HCT116 (cell line): ENCODE measurements at regions not wholly inside any gene's neighbourhood (a gene's known extent, or its start where the extent isn't known, plus 50 kb on each side); places are given as distances from the start of the nearest gene placed in this dataset.
A peak's percentile ranks its signal among the peaks of the same experiment; 100 is the strongest.

Source experiments
- ATAC-seq: fragments of 200-7000 bp; cut with Tn5 transposase; 2 replicates; pipeline ENCODE4 v1.9.1; 2020; ENCODE audit warnings: mild to moderate bottlenecking, moderate library complexity
- BruUV-seq: library from RNA; stranded (reverse); fragments of 400-500 nt; replicated peaks from 2 replicates; lab custom pipeline; 2021; lab: Mats Ljungman, UMichigan
- CTCF ChIA-PET: fragments of 300-600 bp; sonication (Branson Sonifier 250); formaldehyde crosslinking; loops from one replicate; lab custom pipeline; 2021; ENCODE audit warnings: antibody characterized with exemption; lab: Charles Lee
- POLR2A ChIA-PET: fragments of 300-600, 350-600 bp; sonication (Branson Sonifier 250); formaldehyde crosslinking; loops from one replicate; lab custom pipeline; 2021; ENCODE audit warnings: antibody characterized with exemption; lab: Charles Lee
- RAD21 ChIA-PET, 2 experiments: fragments of 300-600 bp; sonication (Branson Sonifier 250); formaldehyde crosslinking; loops; one replicate each; lab custom pipeline; 2023; ENCODE audit warnings: low total read pairs in 2 of 2; ENCODE audit not compliant: uncharacterized antibody in 2 of 2, unreplicated experiment in 2 of 2, low non-redundant PET in 1 of 2; lab: Charles Lee
- DNase-seq: peaks from one replicate; pipeline ENCODE4 v3.0.0-alpha.2; 2010; ENCODE audit warnings: low read depth, low spot score
- H2AFZ ChIP-seq: fragments of 200-600 bp; shearing (Covaris generic), sonication (generic); 2 replicates; pipeline ENCODE4 v1.6.1; 2017; ENCODE audit warnings: low read depth, mixed run types, mixed read lengths, antibody characterized with exemption, low read length; ENCODE audit not compliant: poor library complexity, severe bottlenecking
- H3K27ac ChIP-seq: 2 replicates; pipeline ENCODE4 v1.5.1; 2012; ENCODE audit warnings: low read depth, low read length
- H3K27me3 ChIP-seq: fragments of 200-600 bp; sonication (generic); 2 replicates; pipeline ENCODE4 v1.6.1; 2016; ENCODE audit warnings: mixed run types, low read length, mixed read lengths; ENCODE audit not compliant: insufficient read depth
- H3K36me3 ChIP-seq, 2 experiments: fragments of 200-500 bp in 1 of 2; fragments of 200-600 bp in 1 of 2; sonication (Bioruptor generic) in 1 of 2; sonication (generic) in 1 of 2; 2 replicates each; pipeline versions ENCODE4 v1.5.1 to v1.6.1; 2014 to 2016; ENCODE audit warnings: low read length in 2 of 2, inconsistent platforms in 1 of 2, mixed read lengths in 1 of 2, mixed run types in 1 of 2; ENCODE audit not compliant: insufficient read depth in 2 of 2, control insufficient read depth in 1 of 2
- H3K4me1 ChIP-seq, 2 experiments: fragments of 200-600 bp in 1 of 2; sonication (generic) in 1 of 2; 2 replicates each; pipeline versions ENCODE4 v1.5.1 to v1.6.1; 2012 to 2017; ENCODE audit warnings: low read length in 2 of 2, inconsistent platforms in 1 of 2, mild to moderate bottlenecking in 1 of 2, mixed read lengths in 1 of 2, mixed run types in 1 of 2, moderate library complexity in 1 of 2; ENCODE audit not compliant: insufficient read depth in 2 of 2, control insufficient read depth in 1 of 2
- H3K4me2 ChIP-seq: fragments of 200-600 bp; sonication (generic); 2 replicates; pipeline ENCODE4 v1.6.1; 2017; ENCODE audit warnings: mixed run types, low read length, mixed read lengths
- H3K4me3 ChIP-seq, 2 experiments: fragments of 200-600 bp in 1 of 2; sonication (generic) in 1 of 2; replicated peaks in 1 of 2; 2 replicates each; pipeline ENCODE4 v1.5.1; 2011 to 2016; ENCODE audit warnings: low read length in 2 of 2, control low read depth in 1 of 2, low read depth in 1 of 2, mild to moderate bottlenecking in 1 of 2, mixed read lengths in 1 of 2, mixed run types in 1 of 2
- H3K79me2 ChIP-seq: fragments of 200-600 bp; sonication (generic); 2 replicates; pipeline ENCODE4 v1.6.1; 2017; ENCODE audit warnings: mild to moderate bottlenecking, mixed run types, low read length, moderate library complexity, mixed read lengths; ENCODE audit not compliant: insufficient read depth
- H3K9ac ChIP-seq: fragments of 200-600 bp; sonication (generic); 2 replicates; pipeline ENCODE4 v1.6.1; 2016; ENCODE audit warnings: low read length, mixed read lengths
- H3K9me2 ChIP-seq: fragments of 200-600 bp; sonication (generic), shearing (Covaris generic); 2 replicates; pipeline ENCODE4 v1.6.1; 2017; ENCODE audit warnings: mixed run types, mild to moderate bottlenecking, moderate library complexity; ENCODE audit not compliant: insufficient read depth
- H3K9me3 ChIP-seq, 2 experiments: fragments of 200-500 bp in 1 of 2; fragments of 200-600 bp in 1 of 2; sonication (Bioruptor generic) in 1 of 2; sonication (generic) in 1 of 2; 2 replicates each; pipeline ENCODE4 v1.6.1; 2014 to 2017; ENCODE audit warnings: low read length in 2 of 2, mixed read lengths in 2 of 2, inconsistent platforms in 1 of 2, low read depth in 1 of 2, mild to moderate bottlenecking in 1 of 2, mixed run types in 1 of 2, moderate library complexity in 1 of 2; ENCODE audit not compliant: control insufficient read depth in 1 of 2, insufficient read depth in 1 of 2
- H4K20me1 ChIP-seq: fragments of 200-600 bp; sonication (generic), shearing (Covaris generic); 2 replicates; pipeline ENCODE4 v1.6.1; 2017; ENCODE audit warnings: mixed run types, mild to moderate bottlenecking, moderate library complexity; ENCODE audit not compliant: insufficient read depth
- ATF3 ChIP-seq: IDR thresholded peaks from 2 replicates; pipeline ENCODE4 v1.6.1; 2012
- CBX3 ChIP-seq: IDR thresholded peaks from 2 replicates; pipeline ENCODE4 v1.6.1; 2012; ENCODE audit warnings: low read depth
- EGR1 ChIP-seq: IDR thresholded peaks from 2 replicates; pipeline ENCODE4 v1.6.1; 2012; ENCODE audit warnings: low read depth
- ELF1 ChIP-seq: IDR thresholded peaks from 2 replicates; pipeline ENCODE4 v1.6.1; 2012; ENCODE audit warnings: low read depth, borderline replicate concordance
- EZH2 ChIP-seq: fragments of 200-600 bp; sonication (generic); IDR thresholded peaks from 2 replicates; pipeline ENCODE4 v1.6.1; 2017; ENCODE audit warnings: antibody characterized with exemption, mixed run types
- FOSL1 ChIP-seq: IDR thresholded peaks from 2 replicates; pipeline ENCODE4 v1.6.1; 2012; ENCODE audit warnings: low read depth
- MAX ChIP-seq: IDR thresholded peaks from 2 replicates; pipeline ENCODE4 v1.6.1; 2012
- POLR2A ChIP-seq: IDR thresholded peaks from 2 replicates; pipeline ENCODE4 v1.7.0; 2011; ENCODE audit warnings: borderline replicate concordance; ENCODE audit not compliant: insufficient read depth, insufficient read length; ENCODE audit errors: extremely low read depth
- SIN3A ChIP-seq: IDR thresholded peaks from 2 replicates; pipeline ENCODE4 v1.6.1; 2012; ENCODE audit warnings: low read depth
- SP1 ChIP-seq: IDR thresholded peaks from 2 replicates; pipeline ENCODE4 v1.6.1; 2012; ENCODE audit warnings: low read depth
- TCF7L2 ChIP-seq: IDR thresholded peaks from 2 replicates; pipeline ENCODE4 v1.7.0; 2011; ENCODE audit warnings: borderline replicate concordance, inconsistent platforms; ENCODE audit not compliant: insufficient read depth, insufficient read length; ENCODE audit errors: extremely low read depth
- YY1 ChIP-seq: IDR thresholded peaks from 2 replicates; pipeline ENCODE4 v1.6.1; 2011; ENCODE audit warnings: low read length, low read depth, moderate library complexity, mild to moderate bottlenecking; ENCODE audit not compliant: insufficient replicate concordance; ENCODE audit errors: extremely low read depth
- ZBTB33 ChIP-seq: IDR thresholded peaks from 2 replicates; pipeline ENCODE4 v1.6.1; 2011; ENCODE audit warnings: mild to moderate bottlenecking, low read length, moderate library complexity; ENCODE audit not compliant: insufficient replicate concordance; ENCODE audit errors: extremely low read depth
- ZFX ChIP-seq: fragments of 450-650 bp; IDR thresholded peaks from 2 replicates; pipeline ENCODE4 v1.6.1; 2017
- intact Hi-C: fragments of 100-400 bp; cut with micrococcal nuclease; formaldehyde crosslinking; loops from 2 replicates; pipeline ENCODE4 v1.10.0; 2022
- TF ChIP-seq, protein P1 (sequence below), 3 experiments: fragments of 200-600 bp in 1 of 3; sonication (generic) in 1 of 3; IDR thresholded peaks in 2 of 3; conservative IDR thresholded peaks in 1 of 3; 2 replicates each; pipeline ENCODE4 v1.5.1; 2012 to 2017; ENCODE audit warnings: low read depth in 2 of 3, low read length in 2 of 3, antibody characterized with exemption in 1 of 3, borderline replicate concordance in 1 of 3, control low read depth in 1 of 3, mild to moderate bottlenecking in 1 of 3, mixed read lengths in 1 of 3, mixed run types in 1 of 3, moderate library complexity in 1 of 3; ENCODE audit not compliant: insufficient read depth in 1 of 3

DNA sequence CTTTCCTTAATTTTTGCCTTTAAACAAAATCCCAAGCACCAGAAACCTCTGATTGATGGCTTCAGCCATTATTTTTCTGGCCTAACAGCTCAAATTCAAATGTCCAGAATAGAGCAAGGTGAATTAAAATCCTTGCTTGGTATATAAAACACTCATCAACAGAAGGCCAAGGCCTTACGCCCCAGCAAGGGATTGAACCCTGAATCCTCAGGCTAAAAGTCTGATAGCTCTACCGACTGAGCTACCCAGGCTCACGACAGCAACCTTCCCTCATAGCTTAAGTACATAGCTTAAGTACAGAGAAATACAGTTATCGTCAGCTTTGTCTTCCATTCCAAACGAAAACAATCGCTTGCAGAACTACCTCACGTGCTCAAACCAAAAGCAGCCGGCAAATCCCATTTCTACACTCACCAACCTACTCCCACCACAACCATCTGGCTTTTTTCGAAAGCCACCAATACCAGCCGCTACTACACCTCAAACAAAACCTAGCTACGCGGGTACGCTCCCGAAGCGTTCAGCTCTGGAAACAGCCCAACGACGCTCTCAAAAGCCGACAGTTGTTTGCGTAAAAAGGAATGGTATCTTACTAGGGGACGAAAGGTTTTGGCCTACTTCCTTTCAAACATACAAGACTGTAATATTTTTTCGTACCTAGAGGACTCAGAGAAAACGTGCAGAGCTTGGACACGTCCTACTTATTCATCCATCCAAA is 167.5 kb downstream of the GPX5 start:
- TF ChIP-seq ATF3 = peak; percentile 25; the same call in 1 of the 2 replicates
- no peak for TF ChIP-seq TCF7L2
- H3K9me3 ChIP-seq = no peaks in the 10 kb centered on the region
- H3K27me3 ChIP-seq = no peaks in the 10 kb centered on the region
- no peaks in the 10 kb centered on the region for H3K36me3 ChIP-seq
- no peaks in the 10 kb centered on the region for H3K9me2 ChIP-seq
- no peaks in the 10 kb centered on the region for H3K4me1 ChIP-seq
- BruUV-seq = no TSS peak
- no peak overlapping the region for H3K27ac ChIP-seq
- ChIA-PET POLR2A (interaction anchor here (0.5 kb wide), 1 partner anchor 202 kb away, joined by 3 read pairs; no protein-coding TSS in a partner anchor), RAD21 (no interaction called here), CTCF (no interaction called here)
- ATAC-seq (no peak), DNase-seq (no peak)
- H3K4me2 ChIP-seq = no peak overlapping the region
- no peak overlapping the region for H3K4me3 ChIP-seq
- H2AFZ ChIP-seq = no peak overlapping the region
- intact Hi-C loops = no loop called here
- H3K79me2 ChIP-seq = no peaks in the 10 kb centered on the region
- no peak overlapping the region for H3K9ac ChIP-seq
- no peaks in the 10 kb centered on the region for H4K20me1 ChIP-seq

- H3K27ac ChIP-seq = no peak overlapping the region
- no peak for DNase-seq
- intact Hi-C loops = no loop called here
- ATAC-seq = no peak
- H3K36me3 ChIP-seq = no peaks in the 10 kb centered on the region
- no peaks in the 10 kb centered on the region for H3K9me3 ChIP-seq
- TF ChIP-seq MAX (no peak), ZFX (no peak), FOSL1 (no peak), POLR2A (no peak), SP1 (no peak), ZBTB33 (no peak), SIN3A (no peak), EZH2 (no peak), CBX3 (no peak), EGR1 (no peak), TCF7L2 (no peak), ELF1 (no peak), YY1 (no peak)
- TF ChIP-seq, protein P1, sequence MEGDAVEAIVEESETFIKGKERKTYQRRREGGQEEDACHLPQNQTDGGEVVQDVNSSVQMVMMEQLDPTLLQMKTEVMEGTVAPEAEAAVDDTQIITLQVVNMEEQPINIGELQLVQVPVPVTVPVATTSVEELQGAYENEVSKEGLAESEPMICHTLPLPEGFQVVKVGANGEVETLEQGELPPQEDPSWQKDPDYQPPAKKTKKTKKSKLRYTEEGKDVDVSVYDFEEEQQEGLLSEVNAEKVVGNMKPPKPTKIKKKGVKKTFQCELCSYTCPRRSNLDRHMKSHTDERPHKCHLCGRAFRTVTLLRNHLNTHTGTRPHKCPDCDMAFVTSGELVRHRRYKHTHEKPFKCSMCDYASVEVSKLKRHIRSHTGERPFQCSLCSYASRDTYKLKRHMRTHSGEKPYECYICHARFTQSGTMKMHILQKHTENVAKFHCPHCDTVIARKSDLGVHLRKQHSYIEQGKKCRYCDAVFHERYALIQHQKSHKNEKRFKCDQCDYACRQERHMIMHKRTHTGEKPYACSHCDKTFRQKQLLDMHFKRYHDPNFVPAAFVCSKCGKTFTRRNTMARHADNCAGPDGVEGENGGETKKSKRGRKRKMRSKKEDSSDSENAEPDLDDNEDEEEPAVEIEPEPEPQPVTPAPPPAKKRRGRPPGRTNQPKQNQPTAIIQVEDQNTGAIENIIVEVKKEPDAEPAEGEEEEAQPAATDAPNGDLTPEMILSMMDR (IDR thresholded peaks at IDR 0.05 in 2 of 3, conservative IDR thresholded peaks at IDR 0.05 in 1 of 3; ENCODE audit: borderline replicate concordance in 1 of 3, insufficient read depth in 1 of 3, low read depth in 2 of 3, low read length in 2 of 3) = no peak
- ChIA-PET POLR2A (no interaction called here), RAD21 (no interaction called here), CTCF (no interaction called here)
- H2AFZ ChIP-seq = no peak overlapping the region
- no peak overlapping the region for H3K4me3 ChIP-seq
- H4K20me1 ChIP-seq = no peaks in the 10 kb centered on the region
- H3K9ac ChIP-seq = no peak overlapping the region
- no peaks in the 10 kb centered on the region for H3K79me2 ChIP-seq
- no peaks in the 10 kb centered on the region for H3K27me3 ChIP-seq
- no peak overlapping the region for H3K4me2 ChIP-seq
- no peaks in the 10 kb centered on the region for H3K9me2 ChIP-seq
- no peaks in the 10 kb centered on the region for H3K4me1 ChIP-seq
- no TSS peak for BruUV-seq
Observed at GRCh38 chr6:28693751-28694443, 168.2 kb downstream of the GPX5 start.
